ENCODE measurements at regions not wholly inside any gene's neighbourhood (a gene's known extent, or its start where the extent isn't known, plus 50 kb on each side); places are given as distances from the start of the nearest gene placed in this dataset.

DNA sequence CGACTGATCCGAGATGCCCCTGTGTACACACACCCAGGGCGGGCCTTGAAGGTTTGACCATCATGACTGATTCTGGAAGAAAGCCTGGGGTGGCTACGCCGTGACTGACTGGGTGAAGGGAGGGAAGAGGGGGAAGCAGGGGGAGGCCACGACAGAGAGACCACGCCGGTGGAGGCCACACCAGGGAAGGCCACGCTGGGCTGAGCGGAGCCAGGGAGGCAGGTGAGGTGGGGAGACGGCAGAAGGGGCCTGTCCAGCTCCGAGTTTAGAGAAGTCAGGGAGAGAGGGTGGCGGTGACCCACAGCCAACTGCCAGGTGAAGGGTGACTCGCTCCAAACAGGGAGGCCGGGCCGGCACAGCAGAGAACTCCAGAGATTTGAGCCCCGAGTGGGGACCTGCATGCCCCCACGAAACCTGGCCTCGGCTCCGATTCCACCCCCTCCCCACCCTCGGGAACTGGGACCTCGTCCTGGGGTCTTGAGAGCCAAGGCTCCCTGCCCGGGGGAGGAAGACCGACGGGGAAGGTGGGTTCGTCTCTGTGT lies 102.6 kb downstream of the PTPRS start:
- Mint-ChIP-seq H3K9me3 (ENCODE audit: unreplicated experiment) (no peaks in the 10 kb centered on the region), H3K36me3 (ENCODE audit: insufficient read depth, unreplicated experiment) (no peaks in the 10 kb centered on the region), H3K4me1 (ENCODE audit: insufficient read depth, unreplicated experiment) (no peaks in the 10 kb centered on the region), H3K27ac (ENCODE audit: low read depth, unreplicated experiment) (no peak overlapping the region), H3K4me3 (ENCODE audit: unreplicated experiment) (no peak overlapping the region), H3K27me3 (ENCODE audit: insufficient read depth, unreplicated experiment) (peaks cover 17% of the 10 kb centered on the region)
- intact Hi-C loops (cut with micrococcal nuclease), result no loop called here
- BruUV-seq (replicated peaks), result no TSS peak
- DNase-seq (ENCODE audit: unreplicated experiment), result no peak
- TF ChIP-seq, protein P1, sequence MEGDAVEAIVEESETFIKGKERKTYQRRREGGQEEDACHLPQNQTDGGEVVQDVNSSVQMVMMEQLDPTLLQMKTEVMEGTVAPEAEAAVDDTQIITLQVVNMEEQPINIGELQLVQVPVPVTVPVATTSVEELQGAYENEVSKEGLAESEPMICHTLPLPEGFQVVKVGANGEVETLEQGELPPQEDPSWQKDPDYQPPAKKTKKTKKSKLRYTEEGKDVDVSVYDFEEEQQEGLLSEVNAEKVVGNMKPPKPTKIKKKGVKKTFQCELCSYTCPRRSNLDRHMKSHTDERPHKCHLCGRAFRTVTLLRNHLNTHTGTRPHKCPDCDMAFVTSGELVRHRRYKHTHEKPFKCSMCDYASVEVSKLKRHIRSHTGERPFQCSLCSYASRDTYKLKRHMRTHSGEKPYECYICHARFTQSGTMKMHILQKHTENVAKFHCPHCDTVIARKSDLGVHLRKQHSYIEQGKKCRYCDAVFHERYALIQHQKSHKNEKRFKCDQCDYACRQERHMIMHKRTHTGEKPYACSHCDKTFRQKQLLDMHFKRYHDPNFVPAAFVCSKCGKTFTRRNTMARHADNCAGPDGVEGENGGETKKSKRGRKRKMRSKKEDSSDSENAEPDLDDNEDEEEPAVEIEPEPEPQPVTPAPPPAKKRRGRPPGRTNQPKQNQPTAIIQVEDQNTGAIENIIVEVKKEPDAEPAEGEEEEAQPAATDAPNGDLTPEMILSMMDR (IDR thresholded peaks at IDR 0.05; ENCODE audit: unreplicated experiment), result no peak
- CTCF ChIA-PET, result no interaction called here
- POLR2A ChIA-PET, result no interaction called here

DNA sequence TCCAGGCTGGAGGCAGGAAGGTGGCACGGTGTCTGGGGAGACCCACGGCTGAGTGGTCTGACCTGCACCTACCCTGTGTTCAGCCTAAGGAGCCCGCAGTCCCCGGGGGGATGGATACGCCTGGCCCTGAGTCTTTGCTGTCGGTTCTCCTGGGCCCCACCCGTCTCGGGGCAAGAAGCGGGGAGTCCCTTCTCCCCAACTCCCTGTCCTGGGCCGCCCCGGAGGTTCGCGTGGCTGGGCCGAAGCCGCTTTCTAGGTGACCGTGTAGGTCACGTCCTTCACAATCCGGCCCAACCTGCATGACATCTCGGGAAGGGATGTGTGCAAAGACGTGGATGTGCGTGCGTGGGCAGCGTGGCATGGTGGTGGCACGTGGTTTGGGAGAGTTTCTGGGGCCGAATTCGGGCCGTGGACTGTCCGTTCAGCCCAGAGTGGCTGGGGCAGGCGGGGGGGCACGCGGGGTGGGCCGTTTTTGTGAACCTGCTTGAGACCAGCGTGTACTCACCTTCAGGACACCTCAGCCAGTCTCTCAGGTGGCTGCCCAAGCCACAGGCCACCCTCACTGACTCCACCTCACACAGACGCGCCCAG lies 103.3 kb downstream of the PTPRS start:
- no peaks in the 10 kb centered on the region for H3K9me3 Mint-ChIP-seq (ENCODE audit: unreplicated experiment)
- no peak overlapping the region for H3K27ac Mint-ChIP-seq (ENCODE audit: low read depth, unreplicated experiment)
- ChIA-PET CTCF (no interaction called here), POLR2A (no interaction called here)
- no peaks in the 10 kb centered on the region for H3K4me1 Mint-ChIP-seq (ENCODE audit: insufficient read depth, unreplicated experiment)
- H3K4me3 Mint-ChIP-seq (ENCODE audit: unreplicated experiment), result no peak overlapping the region
- no peaks in the 10 kb centered on the region for H3K36me3 Mint-ChIP-seq (ENCODE audit: insufficient read depth, unreplicated experiment)
- no peak for DNase-seq (ENCODE audit: unreplicated experiment)
- peaks cover 17% of the 10 kb centered on the region for H3K27me3 Mint-ChIP-seq (ENCODE audit: insufficient read depth, unreplicated experiment)
- no TSS peak for BruUV-seq (replicated peaks)
- TF ChIP-seq, protein P1 (IDR thresholded peaks at IDR 0.05; ENCODE audit: unreplicated experiment), result no peak
- intact Hi-C loops (cut with micrococcal nuclease), result no loop called here

GRCh38 chr19:5235458-5236219 lies 105.0 kb downstream of the PTPRS start:
- Mint-ChIP-seq H3K27me3 (ENCODE audit: insufficient read depth, unreplicated experiment) (peaks cover 17% of the 10 kb centered on the region), H3K9me3 (ENCODE audit: unreplicated experiment) (no peaks in the 10 kb centered on the region), H3K27ac (ENCODE audit: low read depth, unreplicated experiment) (no peak overlapping the region), H3K36me3 (ENCODE audit: insufficient read depth, unreplicated experiment) (no peaks in the 10 kb centered on the region), H3K4me3 (ENCODE audit: unreplicated experiment) (no peak overlapping the region), H3K4me1 (ENCODE audit: insufficient read depth, unreplicated experiment) (no peaks in the 10 kb centered on the region)
- POLR2A ChIA-PET, result no interaction called here
- intact Hi-C loops (cut with micrococcal nuclease), result no loop called here
- no peak for DNase-seq (ENCODE audit: unreplicated experiment)
- TF ChIP-seq, protein P1 (IDR thresholded peaks at IDR 0.05; ENCODE audit: unreplicated experiment), result no peak
- CTCF ChIA-PET, result no interaction called here
- no TSS peak for BruUV-seq (replicated peaks)

GRCh38 chr19:5234412-5234811 lies 106.2 kb downstream of the PTPRS start:
- DNase-seq (ENCODE audit: unreplicated experiment), result no peak
- POLR2A ChIA-PET, result no interaction called here
- Mint-ChIP-seq H3K4me3 (ENCODE audit: unreplicated experiment) (no peak overlapping the region), H3K36me3 (ENCODE audit: insufficient read depth, unreplicated experiment) (no peaks in the 10 kb centered on the region), H3K27me3 (ENCODE audit: insufficient read depth, unreplicated experiment) (peaks cover 8% of the 10 kb centered on the region), H3K27ac (ENCODE audit: low read depth, unreplicated experiment) (no peak overlapping the region), H3K4me1 (ENCODE audit: insufficient read depth, unreplicated experiment) (no peaks in the 10 kb centered on the region), H3K9me3 (ENCODE audit: unreplicated experiment) (no peaks in the 10 kb centered on the region)
- BruUV-seq (replicated peaks), result no TSS peak
- TF ChIP-seq, protein P1 (IDR thresholded peaks at IDR 0.05; ENCODE audit: unreplicated experiment), result no peak
- intact Hi-C loops (cut with micrococcal nuclease), result no loop called here
- CTCF ChIA-PET, result no interaction called here
